Left renal pelvis (tissue), 4 donors: ENCODE measurements at regions not wholly inside any gene's neighbourhood (a gene's known extent, or its start where the extent isn't known, plus 50 kb on each side); places are given as distances from the start of the nearest gene placed in this dataset.
A peak's percentile ranks its signal among the peaks of the same experiment; 100 is the strongest.

ENCODE experiments used
- DNase-seq, 4 donors: peaks; one replicate each; pipeline ENCODE4 v3.0.0-alpha.2; 2013; ENCODE audit warnings: low read depth in 4 of 4, low spot score in 3 of 4

GRCh38 chr5:5622806-5623205 lies 200.3 kb downstream of the ICE1 start:
- no peak for DNase-seq

- DNase-seq = no peak
These were observed 197.1 kb downstream of the ICE1 start for GRCh38 chr5:5619546-5619945.

- no peak for DNase-seq
These were observed 194.5 kb downstream of the ICE1 start for GRCh38 chr5:5617024-5617423.

GRCh38 chr5:5616247-5616895 lies 193.9 kb downstream of the ICE1 start:
- DNase-seq = no peak

GRCh38 chr5:5615569-5615968 lies 193.1 kb downstream of the ICE1 start:
- peak in 1 of 4 donors; percentile 2 for DNase-seq

- no peak for DNase-seq
These were observed 190.9 kb downstream of the ICE1 start for GRCh38 chr5:5613261-5613990.

- no peak for DNase-seq
These were observed 189.6 kb downstream of the ICE1 start for GRCh38 chr5:5612096-5612495.

- no peak for DNase-seq
These were observed 187.5 kb downstream of the ICE1 start for GRCh38 chr5:5609935-5610334.

GRCh38 chr5:5605170-5605764 lies 182.8 kb downstream of the ICE1 start:
- no peak for DNase-seq

- no peak for DNase-seq
These were observed 180.1 kb downstream of the ICE1 start for GRCh38 chr5:5602554-5602953.

- no peak for DNase-seq
These were observed 176.2 kb downstream of the ICE1 start for GRCh38 chr5:5598547-5599113.

- DNase-seq = no peak
These were observed 170.9 kb downstream of the ICE1 start for GRCh38 chr5:5593391-5593790.

GRCh38 chr5:5592541-5592940 lies 170.1 kb downstream of the ICE1 start:
- no peak for DNase-seq

- no peak for DNase-seq
These were observed 169.1 kb downstream of the ICE1 start for GRCh38 chr5:5591567-5591966.

GRCh38 chr5:5589857-5590256 lies 167.4 kb downstream of the ICE1 start:
- DNase-seq = no peak

- DNase-seq = no peak
These were observed 166.7 kb downstream of the ICE1 start for GRCh38 chr5:5588887-5589826.

GRCh38 chr5:5588386-5588785 lies 165.9 kb downstream of the ICE1 start:
- DNase-seq = no peak

GRCh38 chr5:5587474-5587873 lies 165.0 kb downstream of the ICE1 start:
- DNase-seq = no peak

GRCh38 chr5:5586721-5587120 lies 164.2 kb downstream of the ICE1 start:
- no peak for DNase-seq

GRCh38 chr5:5585751-5586341 lies 163.4 kb downstream of the ICE1 start:
- DNase-seq = no peak
